HG03280 (cell line): ENCODE measurements at regions not wholly inside any gene's neighbourhood (a gene's known extent, or its start where the extent isn't known, plus 50 kb on each side); places are given as distances from the start of the nearest gene placed in this dataset.
"Not testable (repeated sequence)": the region's sequence is repeated elsewhere in the genome, so short reads cannot be mapped to it uniquely, and the experiment has no call there.

ENCODE experiments used
- ATAC-seq: cut with Tn5 transposase; IDR thresholded peaks from one replicate; pipeline ENCODE4 v1.9.1; 2021; ENCODE audit warnings: mild to moderate bottlenecking, moderate library complexity; ENCODE audit not compliant: unreplicated experiment

- ATAC-seq, result no peak
These were observed 289.5 kb downstream of the OMA1 start for GRCh38 chr1:58257003-58257402.

DNA sequence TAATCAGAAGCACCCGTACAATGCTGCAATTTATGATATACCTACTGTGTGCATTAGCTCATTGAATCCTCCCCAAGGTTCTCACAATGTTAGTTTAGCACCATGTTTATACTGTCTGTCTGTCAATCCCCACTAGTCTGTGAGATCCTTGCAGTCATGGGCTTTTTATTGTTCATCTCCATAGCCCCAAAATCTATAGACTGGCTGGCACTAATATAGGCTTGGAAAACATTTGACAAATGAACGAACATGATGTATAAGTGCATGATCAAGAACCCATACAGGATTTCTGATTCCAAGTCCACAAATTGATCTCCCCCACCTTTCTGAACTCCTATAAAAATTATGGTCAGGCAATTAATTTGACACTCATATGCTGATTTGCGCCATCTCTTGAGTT is 290.0 kb downstream of the OMA1 start:
- no peak for ATAC-seq

- ATAC-seq, result no peak
These were observed 290.5 kb downstream of the OMA1 start for GRCh38 chr1:58256041-58256440.

DNA sequence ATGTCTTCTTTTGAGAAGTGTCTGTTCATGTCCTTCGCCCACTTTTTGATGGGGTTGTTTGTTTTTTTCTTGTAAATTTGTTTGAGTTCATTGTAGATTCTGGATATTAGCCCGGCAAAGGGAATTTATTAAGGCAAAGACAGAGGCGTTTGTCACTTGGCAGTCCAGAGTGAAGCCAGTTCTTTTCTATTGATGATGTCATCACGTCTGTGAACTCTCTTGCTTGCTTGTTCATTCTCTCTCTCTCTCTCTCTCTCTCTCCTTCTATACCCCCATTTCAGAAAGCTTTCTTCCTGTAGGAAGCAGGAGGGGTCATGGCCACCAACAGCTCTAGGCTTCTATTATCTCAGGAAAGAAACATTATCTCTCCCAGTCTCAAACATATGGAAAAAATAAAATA is 291.3 kb downstream of the OMA1 start:
- no peak for ATAC-seq

DNA sequence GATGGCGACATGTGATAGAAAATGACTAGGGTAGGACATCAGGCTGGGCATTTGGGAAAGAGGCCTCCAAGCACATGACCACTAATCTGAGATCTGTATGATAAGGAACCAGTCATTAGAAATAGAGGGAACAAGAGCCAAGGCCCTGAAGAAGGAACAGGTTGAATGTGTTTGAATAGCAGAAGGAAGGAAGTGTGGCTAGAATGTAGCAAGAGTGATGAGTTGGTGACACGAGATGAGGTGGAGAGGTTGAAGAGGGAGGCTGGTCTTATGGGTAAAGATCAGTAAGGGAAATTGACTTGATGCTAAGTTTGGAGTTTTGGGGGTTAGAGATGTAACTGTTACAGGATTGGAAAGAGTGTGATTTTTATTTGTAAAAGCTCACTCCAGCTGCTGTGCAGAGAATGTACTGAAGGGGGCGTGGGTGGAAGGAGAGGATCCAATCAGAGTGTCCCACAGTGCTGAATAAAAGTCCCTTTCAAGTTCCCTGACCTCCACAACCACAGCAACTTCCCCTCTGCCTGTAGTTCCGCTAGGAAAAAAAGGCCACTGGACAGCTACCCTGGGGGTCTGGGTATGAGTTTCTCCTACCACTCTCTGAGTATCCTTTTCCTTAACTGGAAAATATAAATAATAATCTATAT is 295.0 kb downstream of the OMA1 start:
- no peak for ATAC-seq

DNA sequence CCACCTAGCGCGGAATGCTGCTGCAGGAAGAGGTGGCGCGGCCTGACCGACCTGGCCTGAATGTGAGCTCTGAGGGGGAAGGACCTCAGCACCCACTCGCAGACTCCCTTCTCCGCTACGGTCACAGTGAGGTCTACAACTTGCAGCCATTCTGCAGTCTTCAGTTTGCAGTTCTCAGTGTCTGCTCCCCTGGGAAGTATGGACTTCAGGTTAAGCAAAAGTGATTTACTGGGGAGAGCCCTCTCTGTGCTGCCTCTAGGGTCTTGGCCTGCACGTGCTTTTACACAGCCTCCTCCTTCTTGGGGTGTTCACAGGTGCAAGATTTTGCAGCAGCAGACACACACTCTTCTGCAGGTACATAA is 296.0 kb downstream of the OMA1 start:
- ATAC-seq, result no peak

- ATAC-seq, result no peak
These were observed 296.6 kb downstream of the OMA1 start for GRCh38 chr1:58249737-58250586.

GRCh38 chr1:58249388-58249736 is 297.2 kb downstream of the OMA1 start:
- no peak for ATAC-seq

GRCh38 chr1:58248791-58249190 is 297.7 kb downstream of the OMA1 start:
- no peak for ATAC-seq

DNA sequence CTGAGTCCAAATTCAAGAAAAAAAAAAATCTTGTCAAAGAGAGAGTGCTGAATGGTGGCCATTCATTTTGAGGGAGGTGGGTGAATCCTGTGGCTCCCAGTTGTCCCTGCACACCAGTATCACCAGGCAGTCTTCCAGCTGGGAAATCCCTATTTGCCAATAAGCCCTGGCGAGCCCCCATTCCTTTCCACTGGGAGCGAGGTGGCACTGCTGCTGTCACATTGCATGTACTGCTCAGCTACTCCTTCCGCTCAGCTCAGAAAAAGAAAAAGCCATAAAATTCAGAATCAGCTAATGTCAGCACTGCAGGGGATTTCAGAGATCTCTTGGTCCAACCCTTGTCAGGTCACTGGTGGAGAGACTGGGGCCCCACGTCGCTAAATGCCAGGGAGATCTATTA is 298.5 kb downstream of the OMA1 start:
- no peak for ATAC-seq

- ATAC-seq, result no peak
These were observed 300.0 kb downstream of the OMA1 start for GRCh38 chr1:58246549-58246948.

DNA sequence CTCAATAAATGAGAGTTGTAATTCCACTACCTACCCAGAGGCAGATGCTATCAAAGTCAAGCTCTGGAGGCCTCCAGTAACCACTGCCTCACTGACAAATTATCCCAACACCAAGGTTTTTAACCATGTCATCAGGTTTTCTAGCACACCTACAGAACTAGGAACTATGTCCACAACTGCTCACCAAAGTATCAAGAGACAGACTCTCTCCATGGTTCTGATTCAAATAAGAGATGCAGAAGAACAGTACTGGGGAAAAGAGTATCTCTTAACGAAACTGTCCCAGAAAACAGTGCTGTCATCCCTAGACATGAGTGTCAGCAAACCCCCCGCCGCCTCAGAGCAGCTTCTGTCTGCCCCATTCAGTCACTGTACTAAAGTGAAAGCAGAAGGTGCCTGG is 301.7 kb downstream of the OMA1 start:
- no peak for ATAC-seq

GRCh38 chr1:58238846-58239245 is 307.7 kb downstream of the OMA1 start:
- no peak for ATAC-seq

- no peak for ATAC-seq
These were observed 312.8 kb downstream of the OMA1 start for GRCh38 chr1:58233729-58234128.

DNA sequence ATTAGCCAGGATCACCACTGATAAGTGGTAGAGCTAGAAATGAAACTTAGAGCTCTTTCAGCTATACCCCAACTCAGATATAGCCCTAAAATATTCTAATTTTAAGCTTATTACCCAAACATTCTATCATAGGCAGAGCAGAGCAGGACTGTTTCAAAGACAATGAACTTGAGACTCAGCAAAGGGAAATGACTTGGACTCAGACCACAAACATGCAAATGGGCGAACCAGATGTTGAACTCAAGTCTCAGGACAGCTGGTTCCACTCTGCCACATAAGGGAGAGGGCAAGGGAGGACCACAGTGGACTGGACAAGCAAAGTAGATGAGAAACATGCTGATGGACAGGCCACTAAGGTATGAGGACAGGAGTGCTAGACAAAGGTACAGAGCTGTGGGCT is 315.3 kb downstream of the OMA1 start:
- peak; percentile 58 for ATAC-seq

DNA sequence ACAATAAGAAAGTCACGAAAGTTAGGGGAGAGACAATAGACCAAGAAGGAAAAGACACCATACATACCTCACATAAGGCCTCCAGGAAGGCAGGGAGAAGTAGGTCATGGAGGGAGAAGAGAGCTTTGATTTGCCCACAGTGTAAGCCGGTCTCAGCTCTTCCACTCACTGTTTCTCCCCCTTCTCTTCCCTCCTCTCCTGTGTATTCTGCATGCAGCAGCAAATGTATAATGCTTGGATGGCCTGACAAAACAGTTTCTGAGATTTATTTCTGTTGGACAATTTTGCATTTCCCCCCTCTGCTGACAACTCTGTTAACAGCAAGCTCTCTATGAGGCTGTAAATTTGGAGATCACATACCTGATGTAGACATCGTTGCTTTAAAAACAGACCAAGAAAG is 318.9 kb downstream of the OMA1 start:
- ATAC-seq, result no peak

DNA sequence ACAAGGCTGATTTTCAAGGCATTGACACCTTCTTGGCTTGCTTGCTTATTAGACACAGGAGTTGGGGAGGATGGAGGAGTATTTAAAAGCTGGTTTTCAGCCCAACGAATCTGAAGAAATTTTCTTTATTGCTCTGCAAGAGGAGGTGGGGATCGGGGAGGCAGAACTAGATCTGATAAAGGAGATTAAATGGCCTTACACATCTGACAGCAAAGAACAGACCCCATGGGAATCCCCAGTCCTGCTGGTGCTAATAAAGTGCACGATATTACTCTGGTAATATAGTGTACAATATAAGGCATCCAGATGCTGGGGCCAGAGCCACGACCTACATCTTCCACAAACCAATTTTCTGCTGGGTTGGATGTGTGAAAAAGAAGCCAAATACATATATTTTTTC is 323.0 kb downstream of the OMA1 start:
- no peak for ATAC-seq

GRCh38 chr1:58220836-58221472 is 325.6 kb downstream of the OMA1 start:
- no peak for ATAC-seq

DNA sequence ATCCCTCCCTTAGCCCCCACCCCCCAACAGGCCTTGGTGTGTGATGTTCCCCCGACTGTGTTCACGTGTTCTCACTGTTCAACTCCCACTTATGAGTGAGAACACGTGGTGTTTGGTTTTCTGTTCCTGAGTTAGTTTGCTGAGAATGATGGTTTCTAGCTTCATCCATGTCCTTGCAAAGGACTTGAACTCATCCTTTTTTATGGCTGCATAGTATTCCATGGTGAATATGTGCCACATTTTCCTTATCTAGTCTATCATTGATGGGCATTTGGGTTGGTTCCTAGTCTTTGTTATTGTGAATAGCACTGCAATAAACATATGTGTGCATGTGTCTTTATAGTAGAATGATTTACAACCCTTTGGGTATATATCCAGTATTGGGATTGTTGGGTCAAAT is 330.4 kb downstream of the OMA1 start:
- ATAC-seq, result not testable (repeated sequence)

DNA sequence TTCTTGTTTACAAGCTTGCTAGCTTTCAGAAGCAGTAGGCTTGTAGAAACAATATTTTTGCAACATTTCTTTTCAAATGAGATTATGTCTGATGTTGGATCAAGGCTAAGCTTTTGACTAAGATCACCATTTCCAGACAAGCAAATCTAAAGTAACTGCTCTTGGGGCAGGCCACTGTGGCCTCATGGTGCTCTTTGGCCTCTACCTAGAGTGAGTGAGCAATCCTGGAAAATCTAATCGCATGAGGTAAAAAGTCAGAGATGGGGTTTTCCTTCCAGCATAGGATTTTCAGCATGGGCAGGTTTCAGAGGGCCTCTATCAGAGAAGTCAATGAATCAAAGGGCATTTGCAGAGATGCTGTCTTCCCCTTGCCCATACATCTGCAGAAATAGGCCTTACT is 331.9 kb downstream of the OMA1 start:
- no peak for ATAC-seq

DNA sequence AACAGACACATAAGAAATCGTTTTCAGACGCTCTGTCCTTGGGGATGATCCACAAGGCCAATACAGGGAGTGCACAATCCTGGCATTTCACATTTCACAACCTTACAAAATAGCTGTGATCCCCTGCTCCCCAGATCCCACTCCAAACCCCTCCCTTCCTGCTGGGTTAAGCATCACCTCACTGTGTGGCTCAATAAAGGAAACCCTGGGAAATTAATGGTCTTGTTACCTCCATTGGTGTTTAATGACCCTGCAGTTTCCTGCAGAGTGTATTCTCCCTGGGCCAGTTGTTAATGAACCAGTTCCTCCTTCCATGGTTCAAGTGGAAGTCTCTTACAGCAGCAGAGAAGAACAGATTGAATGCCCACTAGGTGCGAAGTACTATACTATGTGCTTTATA is 334.7 kb downstream of the OMA1 start:
- no peak for ATAC-seq

GRCh38 chr1:58209575-58209974 is 337.0 kb downstream of the OMA1 start:
- ATAC-seq, result no peak
